ENCODE measurements at regions not wholly inside any gene's neighbourhood (a gene's known extent, or its start where the extent isn't known, plus 50 kb on each side); places are given as distances from the start of the nearest gene placed in this dataset.

DNA sequence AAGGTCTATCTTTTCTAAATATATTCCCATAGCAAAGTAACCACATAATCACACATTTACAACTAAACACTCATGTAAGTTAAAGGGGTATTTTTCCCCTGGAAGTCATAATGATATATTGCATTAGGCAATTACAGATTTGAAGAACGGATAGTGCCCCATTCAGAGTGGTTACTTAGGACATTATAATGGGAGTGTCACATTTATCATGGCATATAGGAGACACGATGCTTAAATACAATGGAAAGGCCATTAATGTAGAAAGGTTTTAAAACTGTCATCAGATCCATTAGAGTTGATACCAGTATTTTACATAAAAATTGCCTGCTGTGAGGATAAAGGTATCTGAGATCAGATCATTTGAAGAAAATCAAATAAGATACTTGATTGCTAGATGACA lies 582.0 kb upstream of the SEMA6D start:
- TF ChIP-seq, protein P1, sequence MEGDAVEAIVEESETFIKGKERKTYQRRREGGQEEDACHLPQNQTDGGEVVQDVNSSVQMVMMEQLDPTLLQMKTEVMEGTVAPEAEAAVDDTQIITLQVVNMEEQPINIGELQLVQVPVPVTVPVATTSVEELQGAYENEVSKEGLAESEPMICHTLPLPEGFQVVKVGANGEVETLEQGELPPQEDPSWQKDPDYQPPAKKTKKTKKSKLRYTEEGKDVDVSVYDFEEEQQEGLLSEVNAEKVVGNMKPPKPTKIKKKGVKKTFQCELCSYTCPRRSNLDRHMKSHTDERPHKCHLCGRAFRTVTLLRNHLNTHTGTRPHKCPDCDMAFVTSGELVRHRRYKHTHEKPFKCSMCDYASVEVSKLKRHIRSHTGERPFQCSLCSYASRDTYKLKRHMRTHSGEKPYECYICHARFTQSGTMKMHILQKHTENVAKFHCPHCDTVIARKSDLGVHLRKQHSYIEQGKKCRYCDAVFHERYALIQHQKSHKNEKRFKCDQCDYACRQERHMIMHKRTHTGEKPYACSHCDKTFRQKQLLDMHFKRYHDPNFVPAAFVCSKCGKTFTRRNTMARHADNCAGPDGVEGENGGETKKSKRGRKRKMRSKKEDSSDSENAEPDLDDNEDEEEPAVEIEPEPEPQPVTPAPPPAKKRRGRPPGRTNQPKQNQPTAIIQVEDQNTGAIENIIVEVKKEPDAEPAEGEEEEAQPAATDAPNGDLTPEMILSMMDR (IDR thresholded peaks at IDR 0.05): no peak
- no peak for TF ChIP-seq POLR2A (IDR thresholded peaks at IDR 0.05)

All from adrenal gland (tissue), 5 donors.